Activated CD4-positive, alpha-beta T cell treated with anti-CD3 and anti-CD28 coated beads for 36 hours (primary cell): ENCODE measurements at regions not wholly inside any gene's neighbourhood (a gene's known extent, or its start where the extent isn't known, plus 50 kb on each side); places are given as distances from the start of the nearest gene placed in this dataset.

ENCODE experiments used
- ATAC-seq: fragments of 200-7000 bp; cut with Tn5 transposase; one replicate; pipeline ENCODE4 v1.10.0; 2021; ENCODE audit warnings: mild to moderate bottlenecking, moderate library complexity
- CTCF ChIA-PET: fragments of 350-600 bp; sonication (Branson Sonifier 250); formaldehyde crosslinking; loops from one replicate; lab custom pipeline; 2021; ENCODE audit warnings: antibody characterized with exemption; lab: Charles Lee
- POLR2A ChIA-PET: fragments of 350-600 bp; sonication (Branson Sonifier 250); formaldehyde crosslinking; loops from one replicate; lab custom pipeline; 2021; ENCODE audit warnings: antibody characterized with exemption, inconsistent platforms; lab: Charles Lee
- DNase-seq: peaks from one replicate; pipeline ENCODE4 v3.0.0-alpha.2; 2020
- H3K27ac Mint-ChIP-seq: one replicate; pipeline ENCODE4 v1.8.0; 2021; ENCODE audit warnings: mixed read lengths
- H3K27me3 Mint-ChIP-seq: one replicate; pipeline ENCODE4 v1.8.0; 2021; ENCODE audit warnings: mixed read lengths
- H3K36me3 Mint-ChIP-seq: one replicate; pipeline ENCODE4 v1.8.0; 2021; ENCODE audit warnings: low read depth, mixed read lengths
- H3K4me1 Mint-ChIP-seq: one replicate; pipeline ENCODE4 v1.8.0; 2021; ENCODE audit warnings: mixed read lengths
- H3K4me3 Mint-ChIP-seq: one replicate; pipeline ENCODE4 v1.8.0; 2021; ENCODE audit warnings: mild to moderate bottlenecking, moderate library complexity, mixed read lengths
- H3K9me3 Mint-ChIP-seq: one replicate; pipeline ENCODE4 v1.8.0; 2021; ENCODE audit warnings: low read depth, mixed read lengths
- intact Hi-C, 2 experiments: fragments of 100-400 bp; cut with DNase I in 1 of 2; cut with micrococcal nuclease in 1 of 2; formaldehyde crosslinking; loops; one replicate each; pipeline versions ENCODE4 v1.14.2 to v1.15.1; 2022 to 2024; cut with DNase I, micrococcal nuclease

DNA sequence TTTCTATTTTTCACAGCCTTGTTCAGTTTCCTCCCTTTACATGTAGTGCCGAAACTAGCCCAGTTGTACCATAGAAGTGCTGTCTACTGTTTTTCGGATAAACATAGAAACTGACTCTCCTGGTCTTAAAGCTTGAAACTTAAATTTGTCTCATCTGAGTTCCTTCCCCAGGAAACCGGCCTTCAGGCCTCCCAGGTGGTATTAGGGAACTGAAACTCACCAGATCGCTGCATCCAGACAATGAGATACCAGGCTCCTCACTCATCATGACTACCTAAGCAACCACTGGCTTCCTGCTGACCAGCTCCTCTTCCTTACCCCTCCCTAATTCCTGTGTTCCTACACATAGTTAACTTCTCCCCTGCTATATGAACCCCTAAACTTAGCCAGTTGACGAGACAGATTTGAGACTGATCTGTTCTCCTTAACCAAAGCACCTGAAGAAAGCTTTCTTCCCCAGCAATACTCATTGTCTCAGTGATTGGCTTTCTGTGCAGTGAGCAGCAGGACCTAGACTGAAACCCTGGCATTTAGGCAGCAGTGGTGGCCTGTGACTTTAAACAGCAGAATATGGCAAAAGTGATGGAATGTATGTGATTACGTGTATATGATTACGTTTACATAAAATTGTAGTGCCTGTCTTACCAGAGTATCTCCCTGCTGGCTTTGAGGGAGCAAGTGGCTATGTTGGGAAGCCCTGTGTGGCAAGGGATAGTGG, 959.1 kb upstream of the LCORL start:
- POLR2A ChIA-PET, result no interaction called here
- CTCF ChIA-PET, result no interaction called here
- Mint-ChIP-seq H3K9me3 (peaks cover 5% of the 10 kb centered on the region), H3K4me1 (no peaks in the 10 kb centered on the region), H3K27ac (no peak overlapping the region), H3K4me3 (no peak overlapping the region), H3K27me3 (no peaks in the 10 kb centered on the region), H3K36me3 (no peaks in the 10 kb centered on the region)
- intact Hi-C loops, result no loop called here
- ATAC-seq, result no peak
- DNase-seq, result no peak

- intact Hi-C loops, result no loop called here
- H3K4me3 Mint-ChIP-seq, result no peak overlapping the region
- peaks cover 2% of the 10 kb centered on the region for H3K9me3 Mint-ChIP-seq
- H3K27ac Mint-ChIP-seq, result no peak overlapping the region
- DNase-seq, result no peak
- no peak for ATAC-seq
- H3K4me1 Mint-ChIP-seq, result no peaks in the 10 kb centered on the region
- H3K36me3 Mint-ChIP-seq, result no peaks in the 10 kb centered on the region
- ChIA-PET POLR2A (no interaction called here), CTCF (interaction anchor here (0.6 kb wide), 1 partner anchor 794 kb away, joined by 4 read pairs; no protein-coding TSS in a partner anchor)
- H3K27me3 Mint-ChIP-seq, result no peaks in the 10 kb centered on the region
Observed at GRCh38 chr4:18976884-18977283, 955.3 kb upstream of the LCORL start.

GRCh38 chr4:18975916-18976808, 954.6 kb upstream of the LCORL start:
- Mint-ChIP-seq H3K27me3 (no peaks in the 10 kb centered on the region), H3K4me1 (no peaks in the 10 kb centered on the region), H3K36me3 (no peaks in the 10 kb centered on the region), H3K9me3 (peaks cover 5% of the 10 kb centered on the region), H3K27ac (no peak overlapping the region), H3K4me3 (no peak overlapping the region)
- DNase-seq, result no peak
- intact Hi-C loops, result no loop called here
- POLR2A ChIA-PET, result no interaction called here
- no peak for ATAC-seq
- CTCF ChIA-PET, result no interaction called here

- Mint-ChIP-seq H3K4me3 (no peak overlapping the region), H3K9me3 (peaks cover 12% of the 10 kb centered on the region), H3K27me3 (no peaks in the 10 kb centered on the region), H3K36me3 (no peaks in the 10 kb centered on the region), H3K27ac (no peak overlapping the region), H3K4me1 (no peaks in the 10 kb centered on the region)
- intact Hi-C loops, result no loop called here
- ChIA-PET CTCF (no interaction called here), POLR2A (no interaction called here)
- no peak for DNase-seq
- ATAC-seq, result no peak
Observed at GRCh38 chr4:18973296-18973695, 951.7 kb upstream of the LCORL start.

- ATAC-seq, result no peak
- Mint-ChIP-seq H3K36me3 (no peaks in the 10 kb centered on the region), H3K4me3 (no peak overlapping the region), H3K9me3 (peaks cover 14% of the 10 kb centered on the region), H3K27me3 (no peaks in the 10 kb centered on the region), H3K27ac (no peak overlapping the region), H3K4me1 (no peaks in the 10 kb centered on the region)
- ChIA-PET POLR2A (no interaction called here), CTCF (no interaction called here)
- DNase-seq, result no peak
- intact Hi-C loops, result no loop called here
Observed at GRCh38 chr4:18961879-18962278, 940.3 kb upstream of the LCORL start.

DNA sequence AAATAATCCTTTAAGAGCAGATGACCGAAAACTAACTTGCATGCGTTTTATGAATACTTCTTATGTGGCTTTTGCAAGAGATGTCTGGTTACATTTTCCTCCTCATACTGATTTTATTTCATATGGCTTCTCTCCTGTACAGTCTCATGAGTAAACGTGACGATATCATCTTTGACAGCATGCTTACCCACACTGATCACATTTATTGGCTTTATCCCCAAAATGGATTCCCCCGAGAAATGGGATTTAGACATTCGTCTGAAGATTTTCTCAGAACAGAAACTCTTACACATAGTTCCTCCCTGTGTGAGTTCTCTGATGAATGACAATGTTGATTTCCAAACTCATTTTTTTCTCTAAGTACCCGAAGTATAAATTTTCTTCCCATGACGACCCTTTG, 939.7 kb upstream of the LCORL start:
- intact Hi-C loops, result no loop called here
- ATAC-seq (no peak), DNase-seq (no peak)
- ChIA-PET CTCF (no interaction called here), POLR2A (no interaction called here)
- H3K9me3 Mint-ChIP-seq, result peaks cover 14% of the 10 kb centered on the region
- no peaks in the 10 kb centered on the region for H3K36me3 Mint-ChIP-seq
- no peak overlapping the region for H3K27ac Mint-ChIP-seq
- no peak overlapping the region for H3K4me3 Mint-ChIP-seq
- H3K27me3 Mint-ChIP-seq, result no peaks in the 10 kb centered on the region
- no peaks in the 10 kb centered on the region for H3K4me1 Mint-ChIP-seq

- H3K27ac Mint-ChIP-seq, result no peak overlapping the region
- H3K4me3 Mint-ChIP-seq, result no peak overlapping the region
- DNase-seq, result no peak
- no peaks in the 10 kb centered on the region for H3K4me1 Mint-ChIP-seq
- no peaks in the 10 kb centered on the region for H3K36me3 Mint-ChIP-seq
- POLR2A ChIA-PET, result no interaction called here
- H3K9me3 Mint-ChIP-seq, result peaks cover 10% of the 10 kb centered on the region
- H3K27me3 Mint-ChIP-seq, result no peaks in the 10 kb centered on the region
- intact Hi-C loops, result no loop called here
- no peak for ATAC-seq
- CTCF ChIA-PET, result no interaction called here
Observed at GRCh38 chr4:18957716-18958115, 936.2 kb upstream of the LCORL start.

DNA sequence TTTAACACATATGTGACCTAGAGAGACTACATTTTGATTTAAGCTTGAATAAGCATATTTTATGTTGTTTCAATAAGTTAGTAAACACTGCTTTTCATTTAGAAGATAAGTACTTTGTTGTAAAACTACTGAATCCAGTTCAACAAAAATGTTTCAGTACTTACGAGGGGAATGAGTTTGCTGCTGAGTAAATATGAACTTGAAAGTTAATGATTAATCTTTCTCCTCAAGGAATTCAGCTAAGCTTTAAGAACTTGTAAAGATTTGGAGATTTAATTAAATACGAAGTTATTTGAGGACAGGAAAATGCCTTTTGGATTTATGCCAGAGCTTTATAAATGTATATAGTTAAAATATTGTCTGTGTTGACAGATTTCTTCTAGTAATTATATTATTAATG, 933.0 kb upstream of the LCORL start:
- intact Hi-C loops, result no loop called here
- no peak for ATAC-seq
- Mint-ChIP-seq H3K36me3 (no peaks in the 10 kb centered on the region), H3K9me3 (peaks cover 8% of the 10 kb centered on the region), H3K4me3 (no peak overlapping the region), H3K27ac (no peak overlapping the region), H3K4me1 (no peaks in the 10 kb centered on the region), H3K27me3 (no peaks in the 10 kb centered on the region)
- ChIA-PET POLR2A (no interaction called here), CTCF (no interaction called here)
- DNase-seq, result no peak

DNA sequence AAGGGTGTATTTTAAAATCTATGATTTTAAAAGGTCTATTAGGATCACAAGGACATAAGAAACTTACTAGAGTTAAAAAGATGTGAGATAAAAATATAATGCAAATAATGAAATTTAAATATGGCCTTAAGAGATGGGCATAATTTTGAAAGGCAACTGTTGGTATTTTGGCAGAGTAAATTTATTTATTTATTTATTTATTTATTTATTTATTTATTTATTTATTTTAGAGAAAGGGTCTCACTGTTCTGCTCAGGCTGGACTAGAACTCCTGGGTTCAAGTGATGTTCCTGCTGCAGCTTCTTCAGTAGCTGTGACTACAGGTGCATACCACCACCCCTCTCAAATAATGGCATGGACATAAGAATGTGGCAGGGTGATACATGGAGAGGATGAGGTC, 932.1 kb upstream of the LCORL start:
- H3K36me3 Mint-ChIP-seq, result no peaks in the 10 kb centered on the region
- no peak for DNase-seq
- no peaks in the 10 kb centered on the region for H3K27me3 Mint-ChIP-seq
- H3K9me3 Mint-ChIP-seq, result peaks cover 2% of the 10 kb centered on the region
- H3K4me3 Mint-ChIP-seq, result no peak overlapping the region
- intact Hi-C loops, result no loop called here
- POLR2A ChIA-PET, result no interaction called here
- H3K27ac Mint-ChIP-seq, result no peak overlapping the region
- CTCF ChIA-PET, result no interaction called here
- ATAC-seq, result no peak
- H3K4me1 Mint-ChIP-seq, result no peaks in the 10 kb centered on the region

DNA sequence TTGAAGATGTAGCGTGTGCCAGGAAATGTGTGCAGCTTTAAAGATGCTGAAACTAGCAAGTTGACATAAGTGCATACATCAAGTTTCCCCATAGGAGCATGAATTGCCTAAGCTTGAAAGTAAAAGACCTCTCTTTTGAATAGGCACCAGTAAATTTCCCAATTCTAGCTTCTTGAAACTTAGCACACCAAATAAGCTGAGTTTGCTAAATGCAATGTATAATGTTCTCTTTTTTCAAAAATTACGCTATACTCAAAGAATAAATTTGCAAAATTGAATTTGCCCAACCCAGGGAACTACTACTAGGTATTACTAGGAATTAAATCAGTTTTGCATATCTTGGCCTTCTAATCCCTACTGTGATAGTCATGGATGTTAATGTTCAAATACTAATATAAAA, 923.9 kb upstream of the LCORL start:
- CTCF ChIA-PET, result no interaction called here
- Mint-ChIP-seq H3K36me3 (no peaks in the 10 kb centered on the region), H3K9me3 (peaks cover under 1% of the 10 kb centered on the region), H3K27ac (no peak overlapping the region), H3K4me1 (no peaks in the 10 kb centered on the region), H3K27me3 (no peaks in the 10 kb centered on the region), H3K4me3 (no peak overlapping the region)
- ATAC-seq (no peak), DNase-seq (no peak)
- POLR2A ChIA-PET, result no interaction called here
- intact Hi-C loops, result no loop called here

- H3K4me3 Mint-ChIP-seq, result no peak overlapping the region
Observed at GRCh38 chr4:18942874-18943273, 921.3 kb upstream of the LCORL start.

More at GRCh38 chr4:18942874-18943273, 921.3 kb upstream of the LCORL start:
- ATAC-seq, result no peak
- H3K36me3 Mint-ChIP-seq, result no peaks in the 10 kb centered on the region
- intact Hi-C loops, result no loop called here
- H3K27ac Mint-ChIP-seq, result no peak overlapping the region
- DNase-seq, result no peak
- ChIA-PET CTCF (no interaction called here), POLR2A (no interaction called here)
- H3K27me3 Mint-ChIP-seq, result no peaks in the 10 kb centered on the region
- peaks cover 4% of the 10 kb centered on the region for H3K9me3 Mint-ChIP-seq
- no peaks in the 10 kb centered on the region for H3K4me1 Mint-ChIP-seq
